ENCODE measurements at regions not wholly inside any gene's neighbourhood (a gene's known extent, or its start where the extent isn't known, plus 50 kb on each side); places are given as distances from the start of the nearest gene placed in this dataset.

DNA sequence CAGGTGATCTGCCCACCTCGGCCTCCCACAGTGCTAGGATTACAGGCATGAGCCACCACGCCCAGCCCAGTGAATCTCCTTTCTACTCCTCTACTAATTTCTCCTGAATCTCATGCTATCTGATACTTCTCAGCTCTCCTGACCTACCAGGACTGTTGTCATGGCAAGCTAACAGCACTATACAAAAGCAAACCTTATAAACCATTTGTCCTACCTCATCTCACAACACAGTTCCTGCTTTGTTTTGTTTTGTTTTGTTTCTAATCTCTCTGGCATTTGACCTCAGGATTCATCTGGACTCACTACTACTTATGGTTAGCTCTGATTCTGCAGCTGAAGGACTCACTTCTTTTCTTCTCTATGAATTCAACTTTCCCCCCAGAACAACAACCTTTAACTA lies 734.8 kb downstream of the TLE1 start:
- no peak for DNase-seq (ENCODE audit: low spot score in 2 of 2)
- intact Hi-C loops (cut with DNase I; ENCODE audit: low total_unique reads), result no loop called here
- TF ChIP-seq, protein P1, sequence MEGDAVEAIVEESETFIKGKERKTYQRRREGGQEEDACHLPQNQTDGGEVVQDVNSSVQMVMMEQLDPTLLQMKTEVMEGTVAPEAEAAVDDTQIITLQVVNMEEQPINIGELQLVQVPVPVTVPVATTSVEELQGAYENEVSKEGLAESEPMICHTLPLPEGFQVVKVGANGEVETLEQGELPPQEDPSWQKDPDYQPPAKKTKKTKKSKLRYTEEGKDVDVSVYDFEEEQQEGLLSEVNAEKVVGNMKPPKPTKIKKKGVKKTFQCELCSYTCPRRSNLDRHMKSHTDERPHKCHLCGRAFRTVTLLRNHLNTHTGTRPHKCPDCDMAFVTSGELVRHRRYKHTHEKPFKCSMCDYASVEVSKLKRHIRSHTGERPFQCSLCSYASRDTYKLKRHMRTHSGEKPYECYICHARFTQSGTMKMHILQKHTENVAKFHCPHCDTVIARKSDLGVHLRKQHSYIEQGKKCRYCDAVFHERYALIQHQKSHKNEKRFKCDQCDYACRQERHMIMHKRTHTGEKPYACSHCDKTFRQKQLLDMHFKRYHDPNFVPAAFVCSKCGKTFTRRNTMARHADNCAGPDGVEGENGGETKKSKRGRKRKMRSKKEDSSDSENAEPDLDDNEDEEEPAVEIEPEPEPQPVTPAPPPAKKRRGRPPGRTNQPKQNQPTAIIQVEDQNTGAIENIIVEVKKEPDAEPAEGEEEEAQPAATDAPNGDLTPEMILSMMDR (IDR thresholded peaks at IDR 0.05), result no peak
- TF ChIP-seq POLR2A (IDR thresholded peaks at IDR 0.05), result no peak
- WGBS, 2 donors, result 84 to 85% methylated on average over 2 of the region's 2 CpGs
- H3K4me3 ChIP-seq (ENCODE audit: low read depth, poor library complexity, severe bottlenecking), result no peak overlapping the region

DNA sequence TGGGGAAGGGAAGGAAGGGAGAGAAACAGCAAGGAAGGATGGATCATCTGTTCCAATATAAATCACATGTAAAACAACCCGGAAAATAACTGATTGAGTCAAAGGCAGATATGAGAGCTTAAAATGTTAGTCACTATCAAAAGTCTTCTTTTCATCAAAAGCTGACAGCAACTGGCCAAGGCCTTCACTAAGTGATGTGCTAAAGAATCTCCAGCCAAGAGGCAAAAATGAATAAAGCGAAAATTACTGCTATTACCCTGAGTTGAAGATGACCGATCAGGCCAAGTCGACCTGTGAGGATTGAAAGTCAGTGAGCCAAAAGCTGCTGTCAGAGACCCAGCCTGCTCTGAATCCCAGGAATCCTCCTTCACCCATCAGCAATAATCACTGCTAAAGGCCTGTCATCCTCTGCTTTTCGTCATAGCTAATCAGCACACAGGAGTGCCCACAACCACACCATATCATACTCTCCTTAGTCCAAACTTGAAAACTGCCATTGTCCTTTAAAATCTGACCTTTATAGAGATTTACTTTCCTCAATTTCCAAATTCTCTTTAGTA lies 736.9 kb downstream of the TLE1 start:
- no peak overlapping the region for H3K4me3 ChIP-seq (ENCODE audit: low read depth, poor library complexity, severe bottlenecking)
- WGBS, 2 donors, result 91 to 93% methylated on average over 5 of the region's 5 CpGs
- DNase-seq (ENCODE audit: low spot score in 2 of 2), result no peak
- TF ChIP-seq, protein P1 (IDR thresholded peaks at IDR 0.05), result no peak
- no peak for TF ChIP-seq POLR2A (IDR thresholded peaks at IDR 0.05)
- intact Hi-C loops (cut with DNase I; ENCODE audit: low total_unique reads), result no loop called here

GRCh38 chr9:80951675-80952074 lies 737.7 kb downstream of the TLE1 start:
- WGBS, 2 donors, result 62 to 76% methylated on average over 7 of the region's 7 CpGs
- H3K4me3 ChIP-seq (ENCODE audit: low read depth, poor library complexity, severe bottlenecking), result no peak overlapping the region
- no peak for DNase-seq (ENCODE audit: low spot score in 2 of 2)
- intact Hi-C loops (cut with DNase I; ENCODE audit: low total_unique reads), result no loop called here
- TF ChIP-seq, protein P1 (IDR thresholded peaks at IDR 0.05), result no peak
- no peak for TF ChIP-seq POLR2A (IDR thresholded peaks at IDR 0.05)

DNA sequence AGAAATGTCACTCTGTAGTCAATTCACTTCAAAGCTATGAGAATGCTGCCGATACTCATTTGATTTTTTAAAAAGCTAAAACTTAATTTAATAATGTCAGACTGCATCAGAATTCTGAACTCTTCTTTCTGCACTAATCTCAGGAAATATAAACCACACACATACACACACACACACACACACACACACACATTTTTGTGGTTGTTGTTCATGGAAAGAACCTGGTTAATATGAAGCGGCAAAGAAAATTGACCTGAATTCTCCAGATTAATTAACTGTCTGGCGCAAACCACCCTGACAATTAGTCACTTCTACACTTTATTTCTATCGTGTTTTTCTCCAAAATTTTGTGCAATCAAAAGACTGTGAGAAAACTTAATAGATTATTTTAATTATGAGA lies 740.5 kb downstream of the TLE1 start:
- WGBS, 2 donors, result 41 to 56% methylated on average over 4 of the region's 4 CpGs
- TF ChIP-seq, protein P1 (IDR thresholded peaks at IDR 0.05), result no peak
- no peak for TF ChIP-seq POLR2A (IDR thresholded peaks at IDR 0.05)

DNA sequence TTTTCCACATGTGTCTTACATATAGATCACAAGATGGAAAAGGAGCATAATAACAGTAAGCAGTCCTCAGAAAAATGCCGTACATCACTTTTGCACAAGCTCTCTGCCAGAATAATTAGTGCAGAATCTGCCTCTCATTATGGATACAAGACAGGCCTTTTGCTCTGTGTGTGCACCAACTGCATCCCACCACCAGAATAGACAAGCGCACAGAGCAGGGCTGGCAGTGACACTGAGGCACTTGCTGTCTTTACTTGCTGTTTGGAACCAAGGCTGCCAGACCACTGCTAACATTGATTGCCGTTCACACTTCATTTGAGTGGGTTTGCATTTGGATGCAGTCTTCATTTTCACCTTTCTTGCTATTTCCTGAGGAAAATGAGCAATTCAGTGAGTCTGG lies 741.3 kb downstream of the TLE1 start:
- intact Hi-C loops (cut with DNase I; ENCODE audit: low total_unique reads), result no loop called here
- no peak overlapping the region for H3K4me3 ChIP-seq (ENCODE audit: low read depth, poor library complexity, severe bottlenecking)
- TF ChIP-seq POLR2A (IDR thresholded peaks at IDR 0.05), result no peak
- TF ChIP-seq, protein P1 (IDR thresholded peaks at IDR 0.05), result no peak
- no peak for DNase-seq (ENCODE audit: low spot score in 2 of 2)
- WGBS, 2 donors, result 56 to 64% methylated on average over 3 of the region's 3 CpGs

More for the DNA sequence above, 740.5 kb downstream of the TLE1 start:
- no peak overlapping the region for H3K4me3 ChIP-seq (ENCODE audit: low read depth, poor library complexity, severe bottlenecking)
- intact Hi-C loops (cut with DNase I; ENCODE audit: low total_unique reads), result no loop called here
- no peak for DNase-seq (ENCODE audit: low spot score in 2 of 2)
